GM12891 (cell line): ENCODE measurements at regions not wholly inside any gene's neighbourhood (a gene's known extent, or its start where the extent isn't known, plus 50 kb on each side); places are given as distances from the start of the nearest gene placed in this dataset.

Source experiments
- POLR2A ChIP-seq: IDR thresholded peaks from 2 replicates; pipeline ENCODE4 v1.6.1; 2011; ENCODE audit warnings: low read depth, low read length, control low read depth
- POLR2AphosphoS5 ChIP-seq: IDR thresholded peaks from 2 replicates; pipeline ENCODE4 v1.6.1; 2011; ENCODE audit warnings: low read depth, low read length, control low read depth
- POU2F2 ChIP-seq: IDR thresholded peaks from 2 replicates; pipeline ENCODE4 v1.6.1; 2011; ENCODE audit warnings: low read depth, mild to moderate bottlenecking, control low read depth, low read length, moderate library complexity
- TAF1 ChIP-seq: IDR thresholded peaks from 2 replicates; pipeline ENCODE4 v1.6.1; 2011; ENCODE audit warnings: low read depth, low read length, control low read depth

- TF ChIP-seq POLR2A: no peak
- TF ChIP-seq TAF1: no peak
- no peak for TF ChIP-seq POLR2AphosphoS5
- no peak for TF ChIP-seq POU2F2
Measured at GRCh38 chr4:15186806-15187205, 184.5 kb downstream of the CPEB2 start.
